ENCODE measurements at regions not wholly inside any gene's neighbourhood (a gene's known extent, or its start where the extent isn't known, plus 50 kb on each side); places are given as distances from the start of the nearest gene placed in this dataset.

DNA sequence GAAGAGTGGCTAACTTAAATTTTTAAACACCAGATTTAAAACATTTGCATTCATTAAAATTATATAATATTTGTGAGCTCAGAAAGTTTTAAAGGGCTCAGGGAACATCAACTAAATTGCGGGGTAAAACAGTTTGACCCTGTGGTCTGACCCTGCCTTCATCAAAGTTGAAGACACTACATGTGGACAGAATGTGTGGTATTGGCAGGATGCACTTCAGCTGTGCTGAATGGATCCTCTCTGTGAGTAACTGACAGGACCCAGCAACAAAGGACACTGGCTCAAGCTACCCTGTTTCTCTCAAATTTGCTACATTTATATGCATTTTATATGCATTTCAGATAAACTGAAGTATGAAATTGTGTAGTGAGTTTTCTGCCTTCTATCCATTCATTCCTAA is 288.5 kb downstream of the ZNF608 start:
- DNase-seq = no peak

GRCh38 chr5:124457101-124457500 is 289.3 kb downstream of the ZNF608 start:
- DNase-seq = no peak

GRCh38 chr5:124456249-124456648 is 290.2 kb downstream of the ZNF608 start:
- DNase-seq = no peak

- DNase-seq = no peak
Observed at GRCh38 chr5:124454081-124454480, 292.4 kb downstream of the ZNF608 start.

- DNase-seq = no peak
Observed at GRCh38 chr5:124453221-124454051, 293.0 kb downstream of the ZNF608 start.

DNA sequence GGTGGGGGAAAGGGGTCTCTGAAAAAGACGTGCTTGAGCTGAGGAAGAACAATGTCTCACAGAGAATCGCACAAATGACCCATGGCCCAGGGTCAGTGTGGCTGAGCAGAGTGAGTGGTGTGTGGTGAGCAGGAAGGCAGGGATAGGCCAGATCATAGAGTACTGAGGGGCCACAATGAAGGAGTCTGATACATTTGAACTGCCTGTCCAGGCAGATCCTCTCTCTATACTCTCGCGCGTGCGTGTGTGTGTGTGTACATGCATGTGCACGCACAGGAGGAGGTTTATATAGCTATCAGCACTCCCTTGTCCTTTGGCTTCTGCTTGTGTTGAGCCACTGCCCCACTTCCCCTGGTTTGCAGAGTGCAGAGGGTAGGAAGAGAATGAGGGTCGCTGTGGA is 294.0 kb downstream of the ZNF608 start:
- no peak for DNase-seq

GRCh38 chr5:124451721-124452383 is 294.6 kb downstream of the ZNF608 start:
- no peak for DNase-seq

- DNase-seq = no peak
Observed at GRCh38 chr5:124446120-124446519, 300.3 kb downstream of the ZNF608 start.

DNA sequence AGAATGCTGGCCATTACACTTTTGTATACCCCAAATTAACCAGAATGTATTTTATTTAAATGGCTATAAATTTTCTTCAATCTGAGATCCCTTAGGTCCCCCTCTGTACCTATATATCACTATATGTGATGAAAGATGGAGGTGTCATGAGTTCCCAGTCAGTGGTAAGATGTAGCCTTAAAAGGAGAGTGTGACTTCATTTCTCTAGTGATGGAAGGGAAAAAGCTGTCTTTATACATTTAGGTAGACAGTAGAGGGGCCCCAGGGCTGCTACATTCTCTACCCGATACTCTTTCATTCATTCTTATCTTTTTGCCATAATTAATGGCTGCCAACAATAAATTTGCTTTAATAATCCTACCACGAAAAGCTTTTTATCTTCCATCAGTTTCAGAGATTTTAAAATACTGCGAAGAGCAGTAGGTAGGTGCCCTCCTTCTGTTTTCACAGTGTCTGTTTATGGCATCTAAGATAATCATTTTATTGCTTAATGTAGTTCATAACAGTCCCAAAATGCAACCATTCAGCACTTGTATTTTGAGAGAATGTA is 301.3 kb downstream of the ZNF608 start:
- no peak for DNase-seq

- DNase-seq = no peak
Observed at GRCh38 chr5:124444147-124444775, 302.2 kb downstream of the ZNF608 start.

DNA sequence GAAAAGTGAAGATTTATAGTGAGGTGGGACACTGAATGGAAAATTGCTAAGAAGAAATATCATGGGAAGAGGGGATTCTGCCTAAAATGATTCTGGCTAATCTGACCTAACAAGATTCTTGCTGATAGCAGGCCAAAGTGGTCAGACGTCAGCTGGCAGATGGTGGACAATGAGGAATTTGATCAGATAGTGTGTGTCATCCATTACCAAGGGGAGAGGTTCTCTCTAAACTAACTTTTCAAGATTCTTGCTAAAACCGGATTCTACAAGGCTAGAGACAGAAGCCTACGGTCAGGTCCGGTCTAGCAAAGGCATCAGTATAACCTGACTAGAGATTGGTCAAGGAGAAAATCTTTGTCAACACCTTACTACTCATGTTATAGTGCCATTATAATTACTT is 306.0 kb downstream of the ZNF608 start:
- DNase-seq = no peak

- peak; percentile 2 for DNase-seq
Observed at GRCh38 chr5:124439609-124440008, 306.8 kb downstream of the ZNF608 start.

DNA sequence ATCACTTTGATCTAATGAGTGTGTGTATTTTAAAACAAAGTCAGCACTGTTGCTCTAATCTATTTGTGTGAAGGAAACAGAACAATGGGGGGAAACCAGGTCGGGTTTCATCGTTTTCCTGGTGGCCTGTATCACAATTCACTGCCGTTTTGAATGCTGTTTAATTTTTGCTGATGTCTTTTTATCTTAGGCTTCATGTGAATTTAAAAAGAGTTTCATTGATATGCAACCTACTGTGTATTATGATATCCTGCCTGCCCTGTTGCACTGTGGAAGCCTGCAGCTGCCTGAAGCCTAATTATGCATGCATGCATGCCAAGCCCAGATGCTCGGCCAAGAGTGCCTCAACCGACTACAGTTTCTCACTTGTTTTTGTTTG is 307.5 kb downstream of the ZNF608 start:
- DNase-seq = peak; percentile 72

- DNase-seq = peak; percentile 21
Observed at GRCh38 chr5:124438026-124438902, 308.2 kb downstream of the ZNF608 start.

DNA sequence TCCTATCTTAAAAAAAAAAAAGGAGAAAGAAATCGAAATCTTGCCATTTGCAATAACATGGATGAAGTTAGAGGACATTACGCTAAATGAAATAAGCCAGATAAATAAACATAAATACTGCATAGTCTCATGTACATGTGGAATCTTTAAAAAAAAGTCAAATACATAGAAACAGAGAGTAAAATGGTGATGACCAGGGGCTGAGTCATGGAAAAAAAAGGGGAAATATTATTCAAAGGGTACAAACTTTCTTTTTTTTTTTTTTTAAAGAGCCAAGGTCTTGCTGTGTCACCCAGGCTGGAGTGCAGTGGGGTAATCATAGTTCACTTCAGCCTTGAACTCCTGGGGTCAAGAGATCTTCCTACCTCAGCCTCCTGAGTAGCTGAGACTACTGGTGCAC is 310.1 kb downstream of the ZNF608 start:
- DNase-seq = peak; percentile 8

DNA sequence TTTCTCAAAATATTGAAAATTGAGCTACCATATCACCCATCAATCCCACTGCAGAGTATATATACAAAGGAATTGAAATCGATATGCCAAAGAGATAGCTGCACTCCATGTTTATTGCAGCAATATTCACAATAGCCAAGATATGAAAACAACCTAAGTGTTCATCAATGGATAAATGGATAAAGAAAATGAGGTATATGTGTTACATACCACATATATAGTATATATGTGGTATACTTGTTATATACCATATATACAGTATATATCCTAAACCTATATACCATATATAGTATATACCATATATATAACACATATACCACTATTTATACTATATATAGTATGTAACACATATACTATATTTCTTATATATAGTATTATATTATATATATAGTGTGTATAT is 313.3 kb downstream of the ZNF608 start:
- DNase-seq = no peak

DNA sequence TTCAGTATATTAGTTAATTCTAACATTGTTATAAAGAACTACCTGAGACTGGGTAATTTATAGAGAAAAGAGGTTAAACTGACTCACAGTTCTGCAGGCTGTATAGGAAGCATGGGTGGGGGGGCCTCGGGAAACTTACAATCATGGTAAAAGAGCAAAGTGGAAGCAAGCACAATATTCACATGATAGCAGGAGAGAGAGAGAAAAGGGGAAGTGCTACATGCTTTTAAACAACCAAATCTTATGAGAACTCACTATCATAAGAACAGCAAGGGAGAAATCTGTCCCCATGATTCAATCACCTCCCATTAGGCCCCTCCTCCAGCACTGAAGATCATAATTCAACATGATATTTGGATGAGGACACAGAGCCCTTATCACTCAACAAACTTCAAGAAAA is 324.9 kb downstream of the ZNF608 start:
- DNase-seq = no peak

GRCh38 chr5:124420952-124421351 is 325.5 kb downstream of the ZNF608 start:
- no peak for DNase-seq

DNA sequence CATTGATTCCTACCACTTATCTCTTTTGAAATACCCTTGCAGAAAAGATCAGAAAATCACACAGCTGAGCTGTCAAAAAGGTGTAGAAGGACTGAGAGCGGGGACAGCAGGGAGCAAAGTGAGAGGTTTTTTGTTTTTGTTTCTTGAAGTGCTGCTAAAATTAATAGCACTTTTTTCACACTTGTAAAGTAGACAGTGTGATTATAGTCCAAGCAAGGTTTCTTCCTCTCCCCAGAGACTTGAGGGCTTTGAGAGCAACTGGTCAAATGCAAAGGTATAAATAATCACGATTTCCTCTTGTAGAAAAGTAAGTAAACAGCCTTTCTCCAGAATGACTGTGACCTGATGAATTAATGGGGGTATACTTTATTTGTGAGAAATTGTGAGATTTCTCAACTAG is 326.9 kb downstream of the ZNF608 start:
- DNase-seq = no peak

- no peak for DNase-seq
Observed at GRCh38 chr5:124418390-124418789, 328.0 kb downstream of the ZNF608 start.

GRCh38 chr5:124417196-124417595 is 329.2 kb downstream of the ZNF608 start:
- no peak for DNase-seq

- no peak for DNase-seq
Observed at GRCh38 chr5:124416627-124417026, 329.8 kb downstream of the ZNF608 start.

GRCh38 chr5:124414973-124415372 is 331.5 kb downstream of the ZNF608 start:
- DNase-seq = no peak

Measured in dermis blood vessel endothelial cell (primary cell).